Tibial nerve (tissue), 3 donors: ENCODE measurements at regions not wholly inside any gene's neighbourhood (a gene's known extent, or its start where the extent isn't known, plus 50 kb on each side); places are given as distances from the start of the nearest gene placed in this dataset.

Experiments used
- POLR2A ChIP-seq, 2 donors: fragments of 450-650 bp; IDR thresholded peaks; one replicate each; pipeline ENCODE4 v1.6.1; 2017; ENCODE audit warnings: antibody characterized with exemption in 2 of 2, mild to moderate bottlenecking in 2 of 2, moderate library complexity in 2 of 2
- TF ChIP-seq, protein P1 (sequence below), 5 experiments: fragments of 200-600 bp in 3 of 5; fragments of 450-650 bp in 2 of 5; sonication (generic) in 3 of 5; IDR thresholded peaks; one replicate each; pipeline ENCODE4 v1.5.1; 2016 to 2019; ENCODE audit warnings: antibody characterized with exemption in 5 of 5, mild to moderate bottlenecking in 3 of 5, moderate library complexity in 2 of 5

- TF ChIP-seq, protein P1, sequence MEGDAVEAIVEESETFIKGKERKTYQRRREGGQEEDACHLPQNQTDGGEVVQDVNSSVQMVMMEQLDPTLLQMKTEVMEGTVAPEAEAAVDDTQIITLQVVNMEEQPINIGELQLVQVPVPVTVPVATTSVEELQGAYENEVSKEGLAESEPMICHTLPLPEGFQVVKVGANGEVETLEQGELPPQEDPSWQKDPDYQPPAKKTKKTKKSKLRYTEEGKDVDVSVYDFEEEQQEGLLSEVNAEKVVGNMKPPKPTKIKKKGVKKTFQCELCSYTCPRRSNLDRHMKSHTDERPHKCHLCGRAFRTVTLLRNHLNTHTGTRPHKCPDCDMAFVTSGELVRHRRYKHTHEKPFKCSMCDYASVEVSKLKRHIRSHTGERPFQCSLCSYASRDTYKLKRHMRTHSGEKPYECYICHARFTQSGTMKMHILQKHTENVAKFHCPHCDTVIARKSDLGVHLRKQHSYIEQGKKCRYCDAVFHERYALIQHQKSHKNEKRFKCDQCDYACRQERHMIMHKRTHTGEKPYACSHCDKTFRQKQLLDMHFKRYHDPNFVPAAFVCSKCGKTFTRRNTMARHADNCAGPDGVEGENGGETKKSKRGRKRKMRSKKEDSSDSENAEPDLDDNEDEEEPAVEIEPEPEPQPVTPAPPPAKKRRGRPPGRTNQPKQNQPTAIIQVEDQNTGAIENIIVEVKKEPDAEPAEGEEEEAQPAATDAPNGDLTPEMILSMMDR (IDR thresholded peaks at IDR 0.05): no peak
- no peak for TF ChIP-seq POLR2A (IDR thresholded peaks at IDR 0.05)
Observed at GRCh38 chr12:124622764-124623163, 55.4 kb upstream of the NCOR2 start.
